NCI-H1417 (cell line): ENCODE measurements at regions not wholly inside any gene's neighbourhood (a gene's known extent, or its start where the extent isn't known, plus 50 kb on each side); places are given as distances from the start of the nearest gene placed in this dataset.
A peak's percentile ranks its signal among the peaks of the same experiment; 100 is the strongest.
"Not testable (repeated sequence)": the region's sequence is repeated elsewhere in the genome, so short reads cannot be mapped to it uniquely, and the experiment has no call there.

Source experiments
- DNase-seq, 3 experiments: peaks; one replicate each; lab custom pipeline; 2025; lab: John Stamatoyannopoulos, UW

DNA sequence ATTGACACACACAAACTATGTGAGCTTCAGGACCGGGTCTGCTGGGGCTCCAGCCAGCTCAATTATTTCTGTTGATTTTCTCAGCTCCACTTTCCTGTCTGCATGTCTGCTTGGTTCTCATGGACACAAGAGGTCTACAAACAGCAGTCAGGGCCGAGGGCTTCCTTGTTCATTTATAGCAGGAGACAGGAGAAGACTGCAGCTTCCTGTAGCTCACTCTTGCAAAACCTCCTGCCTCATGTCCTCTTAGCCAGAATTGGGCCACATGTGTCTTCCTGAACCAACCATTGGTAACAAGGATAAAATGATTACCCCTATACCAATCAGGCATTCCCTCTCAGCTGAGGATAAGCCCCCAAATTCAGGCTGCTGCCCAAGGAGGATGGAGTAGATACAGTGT is 182.8 kb downstream of the TLE3 start:
- DNase-seq = no peak

DNA sequence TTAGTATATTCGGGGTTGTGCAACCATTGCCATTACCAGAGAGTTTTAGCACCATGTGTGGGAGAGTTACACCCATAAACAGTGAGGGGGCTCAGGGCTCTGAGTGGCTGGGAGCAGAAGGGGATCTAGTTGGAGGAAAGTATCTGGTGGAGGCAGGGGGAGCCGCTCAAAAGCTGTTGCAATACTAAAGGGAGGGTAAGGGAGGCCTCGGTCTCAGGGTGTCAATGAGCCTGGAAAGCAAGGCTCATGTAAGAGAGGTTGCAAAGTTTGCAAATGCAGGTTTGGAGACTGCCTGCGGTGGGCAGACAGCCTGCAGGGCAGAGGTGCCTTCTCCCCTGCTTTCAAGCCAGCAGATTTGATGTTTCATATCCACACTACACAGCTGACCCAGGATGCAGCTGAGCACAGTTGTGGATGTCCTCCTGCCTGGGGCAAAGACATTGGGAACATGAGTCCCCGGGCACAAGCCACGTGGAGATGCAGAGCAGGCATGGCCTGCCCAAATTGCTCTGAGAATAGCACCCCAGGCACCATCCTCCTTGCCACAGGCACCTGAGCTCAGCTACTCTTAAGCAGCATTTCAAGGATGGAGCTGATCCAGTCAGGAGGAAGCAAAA is 181.4 kb downstream of the TLE3 start:
- no peak for DNase-seq

DNA sequence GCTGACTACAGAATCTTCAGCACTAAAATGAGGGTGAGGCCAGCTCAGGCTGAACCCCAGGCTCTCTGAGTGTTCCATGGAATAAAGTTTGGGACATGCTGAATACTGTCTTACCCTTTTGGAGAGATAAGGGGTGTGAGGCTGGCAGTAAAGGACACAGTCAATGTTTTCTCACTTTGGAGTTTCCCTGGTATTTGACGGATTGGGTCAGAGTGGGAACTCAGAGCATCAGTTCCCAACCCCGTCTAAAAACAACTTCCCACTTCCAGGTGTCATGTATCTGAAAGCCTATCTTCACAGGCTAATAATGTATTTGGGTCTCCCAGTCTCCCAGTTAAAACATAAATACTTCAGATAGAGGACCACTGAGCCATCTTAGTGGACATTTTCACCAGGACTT is 180.7 kb downstream of the TLE3 start:
- no peak for DNase-seq

GRCh38 chr15:69919816-69920215 is 177.9 kb downstream of the TLE3 start:
- peak in 1 of 3 experiments; percentile 30 for DNase-seq

GRCh38 chr15:69920221-69920620 is 177.5 kb downstream of the TLE3 start:
- DNase-seq = no peak

GRCh38 chr15:69921626-69922619 is 175.8 kb downstream of the TLE3 start:
- DNase-seq = no peak

DNA sequence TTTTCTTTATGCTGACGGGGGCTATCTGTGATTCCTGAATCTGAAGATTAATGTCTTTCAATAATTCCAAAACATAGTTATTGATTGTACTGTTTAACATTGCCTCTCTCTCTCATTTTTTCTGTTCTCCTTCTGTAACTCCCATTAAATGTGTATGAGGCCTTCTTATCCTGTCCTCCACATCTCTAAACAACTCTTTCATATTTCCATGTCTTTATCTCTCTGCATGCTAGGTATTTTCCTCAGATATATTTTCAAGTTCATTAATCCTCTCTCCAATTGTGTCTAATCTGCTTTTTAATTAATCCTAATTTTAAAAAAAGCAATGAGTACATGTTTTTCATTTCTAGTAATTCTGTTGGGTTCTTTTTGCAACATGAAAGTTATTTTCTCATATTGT is 173.2 kb downstream of the TLE3 start:
- no peak for DNase-seq

DNA sequence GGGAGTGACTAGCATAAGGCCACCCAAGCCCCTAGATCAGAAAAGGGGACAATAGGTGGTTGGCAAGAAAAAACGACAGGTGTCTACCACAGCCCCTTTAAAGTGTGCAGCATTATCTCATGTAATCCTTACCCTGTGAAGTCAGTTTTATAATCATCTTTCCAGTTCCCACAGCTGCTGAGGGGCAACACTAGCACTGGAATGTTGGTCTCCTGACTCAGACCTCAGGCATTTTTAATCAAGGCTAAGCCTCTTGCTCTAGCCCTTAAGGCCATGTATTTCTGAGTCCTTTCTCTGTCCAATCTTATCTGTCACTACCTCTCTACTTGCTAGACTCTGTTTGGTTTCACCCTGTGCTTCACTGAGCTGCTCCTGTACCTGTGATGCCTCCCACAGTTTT is 171.7 kb downstream of the TLE3 start:
- no peak for DNase-seq

DNA sequence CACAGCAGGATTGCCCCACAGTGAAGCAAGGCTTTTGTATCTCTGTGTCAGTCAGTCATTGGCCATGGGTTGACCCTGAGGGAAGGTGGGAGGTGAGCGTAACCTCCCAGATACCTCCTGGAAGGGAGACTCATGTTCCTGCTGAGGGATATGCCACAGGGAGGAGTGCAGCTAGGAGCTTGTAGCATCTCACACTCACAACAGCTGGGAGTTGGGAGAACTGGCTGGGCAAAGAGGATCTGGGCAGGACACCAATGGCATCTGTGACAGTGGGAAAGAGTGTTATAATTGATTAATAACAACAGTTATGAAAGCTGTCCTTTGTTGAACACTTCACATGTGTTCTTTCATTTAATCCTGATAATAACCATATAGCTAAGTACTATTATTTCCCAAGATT is 171.0 kb downstream of the TLE3 start:
- no peak for DNase-seq

GRCh38 chr15:69928890-69929289 is 168.8 kb downstream of the TLE3 start:
- not testable (repeated sequence) for DNase-seq

DNA sequence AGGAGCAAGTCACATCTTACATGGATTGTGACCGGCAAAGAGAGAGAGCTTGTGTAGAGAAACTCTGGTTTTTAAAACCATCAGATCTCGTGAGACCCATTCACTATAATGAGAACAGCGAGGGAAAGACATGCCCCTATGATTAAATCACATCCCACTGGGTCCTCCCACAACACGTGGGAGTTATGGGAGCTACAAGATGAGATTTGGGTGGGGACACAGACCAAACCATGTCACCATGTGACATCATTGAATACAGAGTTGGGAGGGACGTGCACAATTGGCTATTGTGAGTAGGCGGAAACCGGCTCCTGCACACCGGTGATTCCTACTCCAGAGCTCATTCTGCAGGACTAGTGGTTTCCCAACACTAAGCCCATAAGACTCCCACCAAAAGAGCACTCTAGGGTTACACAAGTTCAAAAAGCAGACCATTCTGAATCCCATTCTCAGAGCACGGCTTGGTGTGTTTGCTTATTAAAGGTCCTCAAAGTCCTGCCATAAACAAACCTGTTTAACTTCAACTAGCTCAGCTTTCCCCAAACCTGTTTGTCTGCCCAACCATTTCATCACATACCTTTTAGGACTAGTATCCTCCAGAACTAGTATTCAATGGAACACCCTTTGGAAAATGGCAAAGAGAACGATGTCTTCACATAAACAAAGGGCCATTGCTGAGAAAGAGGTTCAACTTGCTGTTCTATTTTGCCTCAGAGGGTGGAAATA is 167.6 kb downstream of the TLE3 start:
- DNase-seq = no peak

- DNase-seq = no peak
Observed at GRCh38 chr15:69930754-69931153, 167.0 kb downstream of the TLE3 start.

DNA sequence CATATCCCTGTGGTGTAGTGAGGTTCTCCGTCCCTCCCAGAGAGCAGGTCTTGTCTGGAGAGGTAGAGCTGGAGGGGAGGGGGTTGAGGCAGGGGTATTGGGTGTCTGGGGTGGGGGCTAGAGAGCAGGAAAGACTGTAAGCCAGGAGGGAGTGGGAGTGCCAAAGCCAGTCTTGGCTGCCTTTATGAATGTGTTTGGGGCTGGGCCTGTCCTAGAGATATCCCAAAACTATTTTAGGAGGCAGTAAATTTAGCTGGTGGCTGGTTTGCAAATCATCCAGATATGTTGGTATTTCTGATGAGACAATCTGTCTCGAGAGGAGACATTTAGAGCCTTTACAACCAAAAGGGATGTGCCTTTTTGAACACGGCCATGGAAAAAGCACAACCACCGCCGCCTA is 166.6 kb downstream of the TLE3 start:
- no peak for DNase-seq

GRCh38 chr15:69934607-69935006 is 163.1 kb downstream of the TLE3 start:
- DNase-seq = no peak

DNA sequence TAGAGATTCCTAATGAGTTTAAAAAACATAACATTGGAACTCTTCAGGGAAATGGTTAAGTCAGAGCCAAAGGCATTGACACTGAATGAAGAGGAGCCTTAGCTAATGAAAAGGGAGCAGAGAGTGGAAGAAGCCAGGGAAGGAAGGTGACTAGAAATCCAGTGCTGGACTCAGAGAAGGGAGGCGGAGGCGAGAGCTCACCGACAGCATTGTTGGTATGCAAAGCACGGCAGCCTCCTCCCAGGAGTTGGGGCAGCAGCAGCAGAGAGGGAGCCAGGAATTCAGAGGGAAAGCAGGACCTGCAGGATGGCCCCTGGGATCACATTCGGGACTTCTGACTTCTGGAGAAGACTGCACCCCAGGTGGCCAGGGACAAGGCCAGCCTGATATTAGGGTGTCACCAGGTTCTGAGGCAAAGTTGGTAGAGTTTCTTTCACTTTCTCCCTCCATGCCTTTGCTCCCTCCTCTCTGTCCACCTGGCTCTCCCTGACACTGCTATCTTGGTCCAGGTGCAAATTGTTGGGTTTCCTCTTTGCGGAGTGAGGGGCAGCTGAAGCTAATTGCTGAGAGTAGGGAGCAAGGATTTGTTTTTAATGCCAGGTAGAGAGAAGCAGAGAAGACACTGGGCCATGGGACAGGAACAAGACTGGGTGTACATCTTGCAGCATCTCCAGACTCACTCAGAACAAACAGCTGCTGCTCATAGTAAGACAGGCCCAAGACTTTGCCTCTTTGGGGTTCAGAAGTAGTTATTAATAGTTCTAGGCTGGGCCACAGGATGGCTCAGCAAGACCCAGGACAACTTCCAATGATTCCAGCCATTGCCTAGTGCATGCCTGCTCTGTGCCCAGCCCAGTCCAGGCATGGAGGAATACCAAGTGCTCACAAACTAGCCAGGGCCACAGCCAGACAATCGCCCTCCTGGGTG is 157.9 kb downstream of the TLE3 start:
- DNase-seq = no peak

GRCh38 chr15:69940441-69941300 is 157.0 kb downstream of the TLE3 start:
- peak in 1 of 3 experiments; percentile 40 for DNase-seq

DNA sequence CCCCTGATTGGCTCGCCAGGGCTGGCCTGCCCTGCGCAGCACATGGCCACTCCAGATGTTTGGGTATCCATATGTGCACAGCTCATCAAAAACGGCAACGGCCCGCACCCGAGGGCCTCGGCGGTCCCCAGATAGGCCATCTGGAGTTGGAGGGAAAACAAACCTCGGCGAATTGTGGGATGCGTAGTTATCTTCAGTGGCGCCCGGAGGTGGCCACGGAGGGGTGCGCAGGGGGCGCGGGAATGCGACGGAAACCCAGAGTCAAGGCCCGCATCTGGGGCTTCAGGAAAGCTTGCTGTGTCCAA is 156.5 kb downstream of the TLE3 start:
- DNase-seq = no peak

- DNase-seq = no peak
Observed at GRCh38 chr15:69941706-69942495, 155.8 kb downstream of the TLE3 start.

DNA sequence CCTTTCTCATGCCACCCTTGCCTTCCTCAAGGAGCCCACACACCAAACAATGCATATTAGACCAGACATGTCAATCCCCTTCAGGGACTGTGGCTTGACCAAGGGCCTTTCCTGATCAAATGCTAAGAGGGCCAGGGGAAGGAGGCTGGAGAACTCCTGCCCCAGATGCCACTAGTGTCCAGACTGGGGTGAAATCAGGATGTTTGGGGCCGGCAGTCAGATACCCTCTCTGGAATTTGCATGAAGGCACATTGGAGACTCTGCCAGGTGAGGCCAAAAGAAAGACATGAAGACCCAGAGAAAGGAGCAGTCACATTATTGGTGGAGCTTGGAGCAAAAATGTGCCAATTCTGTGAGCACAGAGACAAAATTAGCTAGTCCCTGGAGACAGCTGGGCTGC is 154.1 kb downstream of the TLE3 start:
- DNase-seq = no peak

DNA sequence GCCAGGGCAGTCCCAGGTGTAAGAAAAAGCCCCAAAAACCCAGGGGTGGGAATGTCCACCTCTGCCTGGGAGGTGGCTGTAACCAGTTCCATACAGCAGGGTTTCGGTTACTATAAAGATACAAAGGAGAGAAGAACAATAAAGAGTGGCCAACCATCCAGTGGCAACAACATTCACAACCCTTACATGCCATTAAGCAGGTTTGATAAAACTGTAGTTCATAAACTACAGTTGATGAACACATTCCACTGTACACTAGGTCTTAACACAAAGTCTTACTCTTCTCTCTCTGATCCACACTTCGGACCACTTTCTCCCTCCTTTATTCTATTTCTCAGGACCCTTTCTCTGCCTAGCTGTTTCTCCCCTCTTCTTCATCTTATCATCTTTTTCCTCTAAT is 152.0 kb downstream of the TLE3 start:
- DNase-seq = no peak
